ENCODE measurements at regions not wholly inside any gene's neighbourhood (a gene's known extent, or its start where the extent isn't known, plus 50 kb on each side); places are given as distances from the start of the nearest gene placed in this dataset.

GRCh38 chr12:59963546-59963945, 367.7 kb downstream of the SLC16A7 start:
- no peak overlapping the region for H3K4me3 ChIP-seq (ENCODE audit: low read length)

GRCh38 chr12:59972905-59973304, 377.1 kb downstream of the SLC16A7 start:
- Histone ChIP-seq H3K36me3 (replicated peaks; ENCODE audit: low read depth, low read length) (no peaks in the 10 kb centered on the region), H3K4me2 (ENCODE audit: low read length) (no peak overlapping the region), H3K9ac (ENCODE audit: low read length) (no peak overlapping the region), H4K20me1 (ENCODE audit: insufficient read depth, low read length) (no peaks in the 10 kb centered on the region), H3K27ac (ENCODE audit: low read length) (no peak overlapping the region), H3K4me3 (ENCODE audit: low read length) (no peak overlapping the region), H3K79me2 (ENCODE audit: low read length) (no peaks in the 10 kb centered on the region), H3K9me3 (ENCODE audit: insufficient read depth, low read length) (no peaks in the 10 kb centered on the region), H3K27me3 (ENCODE audit: low read depth, low read length) (no peaks in the 10 kb centered on the region), H3K4me1 (ENCODE audit: low read length) (no peaks in the 10 kb centered on the region), H2AFZ (ENCODE audit: low read depth, low read length) (no peak overlapping the region)
- TF ChIP-seq CTCF (IDR thresholded peaks at IDR 0.05; ENCODE audit: low read depth, low read length) (no peak), EZH2phosphoT487 (IDR thresholded peaks at IDR 0.05; ENCODE audit: low read depth) (no peak)

More at GRCh38 chr12:59963546-59963945, 367.7 kb downstream of the SLC16A7 start:
- Histone ChIP-seq H4K20me1 (ENCODE audit: insufficient read depth, low read length) (no peaks in the 10 kb centered on the region), H3K9ac (ENCODE audit: low read length) (no peak overlapping the region), H3K27me3 (ENCODE audit: low read depth, low read length) (no peaks in the 10 kb centered on the region), H3K27ac (ENCODE audit: low read length) (no peak overlapping the region), H3K36me3 (replicated peaks; ENCODE audit: low read depth, low read length) (no peaks in the 10 kb centered on the region), H3K9me3 (ENCODE audit: insufficient read depth, low read length) (no peaks in the 10 kb centered on the region), H3K4me1 (ENCODE audit: low read length) (peaks cover 9% of the 10 kb centered on the region), H2AFZ (ENCODE audit: low read depth, low read length) (no peak overlapping the region), H3K79me2 (ENCODE audit: low read length) (no peaks in the 10 kb centered on the region), H3K4me2 (ENCODE audit: low read length) (no peak overlapping the region)
- TF ChIP-seq EZH2phosphoT487 (IDR thresholded peaks at IDR 0.05; ENCODE audit: low read depth) = no peak
- TF ChIP-seq CTCF (IDR thresholded peaks at IDR 0.05; ENCODE audit: low read depth, low read length) = no peak

- H3K27ac ChIP-seq (ENCODE audit: low read length) = no peak overlapping the region
- no peaks in the 10 kb centered on the region for H3K27me3 ChIP-seq (ENCODE audit: low read depth, low read length)
- TF ChIP-seq EZH2phosphoT487 (IDR thresholded peaks at IDR 0.05; ENCODE audit: low read depth) (no peak), CTCF (IDR thresholded peaks at IDR 0.05; ENCODE audit: low read depth, low read length) (no peak)
- no peaks in the 10 kb centered on the region for H3K9me3 ChIP-seq (ENCODE audit: insufficient read depth, low read length)
- H3K4me3 ChIP-seq (ENCODE audit: low read length) = no peak overlapping the region
- no peak overlapping the region for H3K9ac ChIP-seq (ENCODE audit: low read length)
- H3K4me1 ChIP-seq (ENCODE audit: low read length) = no peaks in the 10 kb centered on the region
- no peak overlapping the region for H3K4me2 ChIP-seq (ENCODE audit: low read length)
- no peak overlapping the region for H2AFZ ChIP-seq (ENCODE audit: low read depth, low read length)
- H3K36me3 ChIP-seq (replicated peaks; ENCODE audit: low read depth, low read length) = no peaks in the 10 kb centered on the region
- H4K20me1 ChIP-seq (ENCODE audit: insufficient read depth, low read length) = no peaks in the 10 kb centered on the region
- H3K79me2 ChIP-seq (ENCODE audit: low read length) = no peaks in the 10 kb centered on the region
These were observed 377.7 kb downstream of the SLC16A7 start for GRCh38 chr12:59973515-59973914.

GRCh38 chr12:59977779-59978178, 381.9 kb downstream of the SLC16A7 start:
- Histone ChIP-seq H4K20me1 (ENCODE audit: insufficient read depth, low read length) (no peaks in the 10 kb centered on the region), H3K27ac (ENCODE audit: low read length) (no peak overlapping the region), H2AFZ (ENCODE audit: low read depth, low read length) (no peak overlapping the region), H3K27me3 (ENCODE audit: low read depth, low read length) (no peaks in the 10 kb centered on the region), H3K4me2 (ENCODE audit: low read length) (no peak overlapping the region), H3K9me3 (ENCODE audit: insufficient read depth, low read length) (no peaks in the 10 kb centered on the region), H3K79me2 (ENCODE audit: low read length) (no peaks in the 10 kb centered on the region), H3K4me3 (ENCODE audit: low read length) (no peak overlapping the region), H3K4me1 (ENCODE audit: low read length) (no peaks in the 10 kb centered on the region), H3K9ac (ENCODE audit: low read length) (no peak overlapping the region), H3K36me3 (replicated peaks; ENCODE audit: low read depth, low read length) (no peaks in the 10 kb centered on the region)
- TF ChIP-seq EZH2phosphoT487 (IDR thresholded peaks at IDR 0.05; ENCODE audit: low read depth) (no peak), CTCF (IDR thresholded peaks at IDR 0.05; ENCODE audit: low read depth, low read length) (no peak)

Data from OCI-LY3 (cell line).